OCI-LY7 (cell line): ENCODE measurements at regions not wholly inside any gene's neighbourhood (a gene's known extent, or its start where the extent isn't known, plus 50 kb on each side); places are given as distances from the start of the nearest gene placed in this dataset.

Source experiments
- BruUV-seq: library from RNA; stranded (reverse); fragments of 400-500 nt; replicated peaks from 2 replicates; lab custom pipeline; 2021; lab: Mats Ljungman, UMichigan
- CTCF ChIA-PET: fragments of 300-600 bp; sonication (Branson Sonifier 250); formaldehyde crosslinking; loops from one replicate; lab custom pipeline; 2022; ENCODE audit warnings: antibody characterized with exemption; ENCODE audit not compliant: unreplicated experiment; lab: Charles Lee
- POLR2A ChIA-PET: fragments of 300-600 bp; sonication (Branson Sonifier 250); formaldehyde crosslinking; loops from one replicate; lab custom pipeline; 2022; ENCODE audit warnings: antibody characterized with exemption; lab: Charles Lee
- DNase-seq: peaks from one replicate; pipeline ENCODE4 v3.0.0-alpha.2; 2015; ENCODE audit warnings: low spot score
- H2AFZ ChIP-seq: fragments of 200-600 bp; sonication (generic), shearing (Covaris generic); 2 replicates; pipeline ENCODE4 v1.6.1; 2014; ENCODE audit warnings: mild to moderate bottlenecking, antibody characterized with exemption, low read length, moderate library complexity
- H3K27ac ChIP-seq: fragments of 200-600 bp; sonication (generic); 2 replicates; pipeline ENCODE4 v1.5.1; 2014; ENCODE audit warnings: mixed run types, low read depth, mild to moderate bottlenecking, moderate library complexity, low read length, inconsistent platforms; ENCODE audit not compliant: poor library complexity, severe bottlenecking
- H3K36me3 ChIP-seq: fragments of 200-600 bp; sonication (generic); 2 replicates; pipeline ENCODE4 v1.6.1; 2014; ENCODE audit warnings: mild to moderate bottlenecking, antibody characterized with exemption, low read length, moderate library complexity, mixed read lengths; ENCODE audit not compliant: insufficient read depth
- H3K4me1 ChIP-seq: fragments of 200-600 bp; sonication (generic); 2 replicates; pipeline ENCODE4 v1.5.1; 2014; ENCODE audit warnings: mild to moderate bottlenecking, low read length; ENCODE audit not compliant: insufficient read depth, poor library complexity, severe bottlenecking
- H3K4me2 ChIP-seq: fragments of 200-600 bp; sonication (generic); 2 replicates; pipeline ENCODE4 v1.6.1; 2014; ENCODE audit warnings: mild to moderate bottlenecking, low read length
- H3K4me3 ChIP-seq: fragments of 200-600 bp; sonication (generic); 2 replicates; pipeline ENCODE4 v1.5.1; 2014; ENCODE audit warnings: mild to moderate bottlenecking, low read depth, low read length; ENCODE audit not compliant: poor library complexity, severe bottlenecking
- H3K79me2 ChIP-seq: fragments of 200-600 bp; sonication (generic); 2 replicates; pipeline ENCODE4 v1.6.1; 2016; ENCODE audit warnings: low read depth, mild to moderate bottlenecking, low read length, moderate library complexity, mixed read lengths; ENCODE audit not compliant: insufficient read depth
- H3K9me2 ChIP-seq: fragments of 200-600 bp; sonication (generic); 2 replicates; pipeline ENCODE4 v1.6.1; 2016; ENCODE audit warnings: mild to moderate bottlenecking, low read length, mixed read lengths; ENCODE audit not compliant: insufficient read depth
- H3K9me3 ChIP-seq: fragments of 200-600 bp; sonication (generic); 2 replicates; pipeline ENCODE4 v1.6.1; 2014; ENCODE audit warnings: mild to moderate bottlenecking, mixed run types, low read length, mixed read lengths
- H4K20me1 ChIP-seq: fragments of 200-600 bp; sonication (generic); 2 replicates; pipeline ENCODE4 v1.6.1; 2014; ENCODE audit warnings: mild to moderate bottlenecking, antibody characterized with exemption, low read length, moderate library complexity, mixed read lengths; ENCODE audit not compliant: insufficient read depth
- CTCF ChIP-seq: fragments of 200-600 bp; sonication (generic); conservative IDR thresholded peaks from 2 replicates; pipeline ENCODE4 v1.5.1; 2014; ENCODE audit warnings: mild to moderate bottlenecking, antibody characterized with exemption, low read length, moderate library complexity, mixed read lengths
- EZH2phosphoT487 ChIP-seq: fragments of 200-600 bp; sonication (generic); IDR thresholded peaks from 2 replicates; pipeline ENCODE4 v1.6.1; 2018; ENCODE audit warnings: low read depth, borderline replicate concordance, mild to moderate bottlenecking, mixed run types, antibody characterized with exemption, low read length, moderate library complexity, mixed read lengths
- intact Hi-C: fragments of 100-400 bp; cut with micrococcal nuclease; formaldehyde crosslinking; loops from one replicate; pipeline ENCODE4 v1.10.0; 2022; ENCODE audit not compliant: unreplicated experiment

GRCh38 chr18:57891707-57892391, 88.7 kb upstream of the ATP8B1 start:
- Histone ChIP-seq H3K9me3 (no peaks in the 10 kb centered on the region), H3K4me1 (no peaks in the 10 kb centered on the region), H3K27ac (no peak overlapping the region), H3K4me3 (no peak overlapping the region), H4K20me1 (no peaks in the 10 kb centered on the region), H2AFZ (no peak overlapping the region), H3K9me2 (no peaks in the 10 kb centered on the region), H3K79me2 (no peaks in the 10 kb centered on the region), H3K4me2 (no peak overlapping the region), H3K36me3 (no peaks in the 10 kb centered on the region)
- ChIA-PET POLR2A (interaction anchor here (0.6 to 0.7 kb wide), 2 partner anchors 60 to 271 kb away, joined by 3 read pairs; no protein-coding TSS in a partner anchor), CTCF (no interaction called here)
- no peak for TF ChIP-seq CTCF
- TF ChIP-seq EZH2phosphoT487: no peak
- intact Hi-C loops: no loop called here
- no peak for DNase-seq
- BruUV-seq: no TSS peak

GRCh38 chr18:57890266-57890665, 87.2 kb upstream of the ATP8B1 start:
- no TSS peak for BruUV-seq
- POLR2A ChIA-PET: no interaction called here
- Histone ChIP-seq H3K27ac (no peak overlapping the region), H4K20me1 (no peaks in the 10 kb centered on the region), H3K79me2 (no peaks in the 10 kb centered on the region), H3K36me3 (no peaks in the 10 kb centered on the region), H3K4me2 (no peak overlapping the region), H3K4me1 (no peaks in the 10 kb centered on the region), H3K4me3 (no peak overlapping the region), H3K9me2 (no peaks in the 10 kb centered on the region), H2AFZ (no peak overlapping the region), H3K9me3 (no peaks in the 10 kb centered on the region)
- intact Hi-C loops: no loop called here
- TF ChIP-seq CTCF (no peak), EZH2phosphoT487 (no peak)
- CTCF ChIA-PET: no interaction called here
- DNase-seq: no peak

GRCh38 chr18:57889841-57890240, 86.7 kb upstream of the ATP8B1 start:
- Histone ChIP-seq H3K9me2 (no peaks in the 10 kb centered on the region), H4K20me1 (no peaks in the 10 kb centered on the region), H3K4me3 (no peak overlapping the region), H3K9me3 (no peaks in the 10 kb centered on the region), H2AFZ (no peak overlapping the region), H3K4me1 (no peaks in the 10 kb centered on the region), H3K4me2 (no peak overlapping the region), H3K36me3 (no peaks in the 10 kb centered on the region), H3K27ac (no peak overlapping the region), H3K79me2 (no peaks in the 10 kb centered on the region)
- POLR2A ChIA-PET: no interaction called here
- CTCF ChIA-PET: no interaction called here
- TF ChIP-seq CTCF (no peak), EZH2phosphoT487 (no peak)
- DNase-seq: no peak
- no TSS peak for BruUV-seq
- intact Hi-C loops: no loop called here
